HL-60 (cell line): ENCODE measurements at regions not wholly inside any gene's neighbourhood (a gene's known extent, or its start where the extent isn't known, plus 50 kb on each side); places are given as distances from the start of the nearest gene placed in this dataset.

Experiments used
- DNase-seq, 2 experiments: peaks; one replicate each; pipeline ENCODE4 v3.0.0-alpha.2; 2010 to 2020; ENCODE audit warnings: low read depth in 1 of 2, low spot score in 1 of 2
- H3K27ac ChIP-seq: fragments of 250-450 bp; sonication (Bioruptor Pico); replicated peaks from 2 replicates; pipeline ENCODE4 v1.5.1; 2020; ENCODE audit warnings: mild to moderate bottlenecking, moderate library complexity
- H3K27me3 ChIP-seq: fragments of 250-450 bp; sonication (Bioruptor Pico); 2 replicates; pipeline ENCODE4 v1.5.1; 2021; ENCODE audit warnings: mild to moderate bottlenecking, moderate library complexity; ENCODE audit not compliant: insufficient read depth, poor library complexity, severe bottlenecking
- H3K4me3 ChIP-seq: replicated peaks from 2 replicates; pipeline ENCODE4 v1.5.1; 2011; ENCODE audit warnings: mild to moderate bottlenecking, control low read depth, low read length; ENCODE audit not compliant: insufficient read depth
- CTCF ChIP-seq: IDR thresholded peaks from one replicate; pipeline ENCODE4 v1.5.1; 2011; ENCODE audit warnings: low read length, control low read depth, inconsistent platforms; ENCODE audit not compliant: insufficient read depth
- GABPA ChIP-seq: IDR thresholded peaks from 2 replicates; pipeline ENCODE4 v1.6.1; 2012; ENCODE audit warnings: low read depth
- POLR2AphosphoS5 ChIP-seq: IDR thresholded peaks from 2 replicates; pipeline ENCODE4 v1.6.1; 2012; ENCODE audit warnings: low read depth
- REST ChIP-seq: IDR thresholded peaks from 2 replicates; pipeline ENCODE4 v1.6.1; 2012; ENCODE audit warnings: low read depth; ENCODE audit not compliant: insufficient replicate concordance
- SPI1 ChIP-seq: IDR thresholded peaks from 2 replicates; pipeline ENCODE4 v1.6.1; 2012; ENCODE audit warnings: low read depth, mild to moderate bottlenecking, borderline replicate concordance

GRCh38 chr13:73984949-73985691 is 149.1 kb downstream of the KLF12 start:
- Histone ChIP-seq H3K4me3 (no peak overlapping the region), H3K27ac (no peak overlapping the region), H3K27me3 (no peaks in the 10 kb centered on the region)
- no peak for DNase-seq
- no peak for TF ChIP-seq POLR2AphosphoS5
- TF ChIP-seq REST, result no peak
- no peak for TF ChIP-seq CTCF
- TF ChIP-seq SPI1, result no peak
- TF ChIP-seq GABPA, result no peak

- TF ChIP-seq REST (no peak), GABPA (no peak), SPI1 (no peak), POLR2AphosphoS5 (no peak), CTCF (no peak)
- DNase-seq, result no peak
- no peak overlapping the region for H3K27ac ChIP-seq
- H3K27me3 ChIP-seq, result no peaks in the 10 kb centered on the region
- H3K4me3 ChIP-seq, result no peak overlapping the region
These were observed 150.0 kb downstream of the KLF12 start for GRCh38 chr13:73984201-73984600.

GRCh38 chr13:73983109-73983508 is 151.1 kb downstream of the KLF12 start:
- TF ChIP-seq CTCF, result no peak
- no peak for TF ChIP-seq POLR2AphosphoS5
- no peak for TF ChIP-seq REST
- Histone ChIP-seq H3K27me3 (no peaks in the 10 kb centered on the region), H3K27ac (no peak overlapping the region), H3K4me3 (no peak overlapping the region)
- DNase-seq, result no peak
